ENCODE measurements at regions not wholly inside any gene's neighbourhood (a gene's known extent, or its start where the extent isn't known, plus 50 kb on each side); places are given as distances from the start of the nearest gene placed in this dataset.

DNA sequence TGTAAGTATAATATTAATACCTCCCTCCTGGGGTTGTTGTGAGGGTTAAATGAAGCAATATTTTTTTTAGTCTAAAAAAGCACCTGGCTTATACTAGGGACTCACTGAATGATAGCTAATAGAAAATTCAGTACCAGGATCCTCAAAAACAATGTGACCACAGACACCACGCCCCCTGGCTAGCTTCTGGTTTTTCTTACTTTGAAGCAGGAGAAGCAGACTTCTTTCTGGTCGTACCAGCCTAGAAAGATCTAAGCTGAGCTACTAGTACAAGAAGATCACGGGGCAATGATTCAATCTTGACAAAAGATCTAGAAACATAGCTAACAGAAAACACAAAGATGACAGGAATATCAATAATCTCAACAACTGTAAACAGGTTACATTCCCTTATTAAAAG lies 218.5 kb upstream of the SLC30A5 start:
- no peaks in the 10 kb centered on the region for H3K9me3 ChIP-seq (ENCODE audit: control insufficient read depth, insufficient read depth, low read depth, low read length)
- TF ChIP-seq ZFP69B (tag by site-specific recombination; IDR thresholded peaks at IDR 0.05) (no peak), HOXA7 (CRISPR knock-in tag; IDR thresholded peaks at IDR 0.05; ENCODE audit: borderline replicate concordance) (no peak), KLF7 (tag by site-specific recombination; IDR thresholded peaks at IDR 0.05; ENCODE audit: borderline replicate concordance) (no peak)
- no peak overlapping the region for H3K4me3 ChIP-seq (ENCODE audit: low read depth, low read length)
- CTCF ChIA-PET, result interaction anchor here (0.5 to 0.6 kb wide), 3 partner anchors 75 to 185 kb away, joined by 3 read pairs; no protein-coding TSS in a partner anchor
- H3K27ac ChIP-seq (ENCODE audit: extremely low read depth, low read depth, low read length), result no peak overlapping the region
- H3K36me3 ChIP-seq (ENCODE audit: control insufficient read depth in 2 of 2, insufficient read depth in 1 of 2, low read length in 2 of 2), result no peaks in the 10 kb centered on the region
- POLR2A ChIA-PET, result no interaction called here
- peaks cover 2% of the 10 kb centered on the region; the same call in 1 of the 2 replicates for H3K4me1 ChIP-seq (ENCODE audit: control insufficient read depth, insufficient read depth, low read length)

- Histone ChIP-seq H3K9me3 (ENCODE audit: control insufficient read depth, insufficient read depth, low read depth, low read length) (no peaks in the 10 kb centered on the region), H3K27ac (ENCODE audit: extremely low read depth, low read depth, low read length) (no peak overlapping the region), H3K36me3 (ENCODE audit: control insufficient read depth in 2 of 2, insufficient read depth in 1 of 2, low read length in 2 of 2) (no peaks in the 10 kb centered on the region), H3K4me3 (ENCODE audit: low read depth, low read length) (no peak overlapping the region), H3K4me1 (ENCODE audit: control insufficient read depth, insufficient read depth, low read length) (no peaks in the 10 kb centered on the region)
- POLR2A ChIA-PET, result interaction anchor here (0.6 kb wide), 1 partner anchor 19 kb away, joined by 3 read pairs; no protein-coding TSS in a partner anchor
- TF ChIP-seq ZNF449 (tag by site-specific recombination; IDR thresholded peaks at IDR 0.05) (peak; percentile 58; the same call in 1 of the 2 replicates), SCRT2 (tag by site-specific recombination; IDR thresholded peaks at IDR 0.05) (no peak)
- CTCF ChIA-PET, result interaction anchor here (0.5 to 0.6 kb wide), 2 partner anchors 10 to 1709 kb away, joined by 3 to 5 read pairs; no protein-coding TSS in a partner anchor
Measured at GRCh38 chr5:68883436-68883835, 210.4 kb upstream of the SLC30A5 start.

DNA sequence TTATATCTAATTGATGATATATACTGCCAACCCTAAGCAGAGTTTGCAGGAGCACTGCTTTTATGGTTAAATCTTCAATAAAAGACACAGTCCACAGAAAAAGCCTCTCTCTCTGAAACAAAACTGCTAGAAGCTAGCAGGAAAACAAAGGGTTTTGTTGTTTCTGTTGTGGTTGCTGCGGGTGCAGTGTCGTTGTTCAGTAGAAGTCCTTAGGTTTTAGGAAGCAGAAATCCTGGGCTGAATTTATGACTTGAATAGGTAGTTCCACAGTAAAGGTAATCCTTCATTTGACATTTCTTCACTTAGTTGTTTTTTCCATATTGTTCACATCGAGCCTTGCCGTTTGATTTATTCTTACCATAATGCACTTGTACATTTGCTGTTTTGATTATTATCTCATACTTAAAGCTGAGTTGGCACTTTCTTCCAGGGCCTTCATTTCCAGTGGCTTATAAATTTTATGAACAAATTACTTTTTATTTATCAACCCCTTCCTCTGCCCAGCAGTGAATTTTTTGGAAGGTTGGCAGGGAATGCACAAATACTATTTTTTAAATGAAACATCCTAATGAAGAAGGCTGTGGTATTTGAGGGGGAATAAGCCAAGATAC lies 209.6 kb upstream of the SLC30A5 start:
- CTCF ChIA-PET, result interaction anchor here (0.6 to 1.6 kb wide), 3 partner anchors 9 to 20 kb away, joined by 3 to 5 read pairs (median 5); no protein-coding TSS in a partner anchor
- no peak overlapping the region for H3K27ac ChIP-seq (ENCODE audit: extremely low read depth, low read depth, low read length)

More for the DNA sequence above, 209.6 kb upstream of the SLC30A5 start:
- H3K9me3 ChIP-seq (ENCODE audit: control insufficient read depth, insufficient read depth, low read depth, low read length), result no peaks in the 10 kb centered on the region
- no peak overlapping the region for H3K4me3 ChIP-seq (ENCODE audit: low read depth, low read length)
- POLR2A ChIA-PET, result interaction anchor here (0.6 kb wide), 1 partner anchor 18 kb away, joined by 3 read pairs; no protein-coding TSS in a partner anchor
- no peak for TF ChIP-seq HOXC10 (CRISPR knock-in tag; IDR thresholded peaks at IDR 0.05)
- TF ChIP-seq ZFP37 (tag by site-specific recombination; IDR thresholded peaks at IDR 0.05), result no peak
- TF ChIP-seq, protein P1, sequence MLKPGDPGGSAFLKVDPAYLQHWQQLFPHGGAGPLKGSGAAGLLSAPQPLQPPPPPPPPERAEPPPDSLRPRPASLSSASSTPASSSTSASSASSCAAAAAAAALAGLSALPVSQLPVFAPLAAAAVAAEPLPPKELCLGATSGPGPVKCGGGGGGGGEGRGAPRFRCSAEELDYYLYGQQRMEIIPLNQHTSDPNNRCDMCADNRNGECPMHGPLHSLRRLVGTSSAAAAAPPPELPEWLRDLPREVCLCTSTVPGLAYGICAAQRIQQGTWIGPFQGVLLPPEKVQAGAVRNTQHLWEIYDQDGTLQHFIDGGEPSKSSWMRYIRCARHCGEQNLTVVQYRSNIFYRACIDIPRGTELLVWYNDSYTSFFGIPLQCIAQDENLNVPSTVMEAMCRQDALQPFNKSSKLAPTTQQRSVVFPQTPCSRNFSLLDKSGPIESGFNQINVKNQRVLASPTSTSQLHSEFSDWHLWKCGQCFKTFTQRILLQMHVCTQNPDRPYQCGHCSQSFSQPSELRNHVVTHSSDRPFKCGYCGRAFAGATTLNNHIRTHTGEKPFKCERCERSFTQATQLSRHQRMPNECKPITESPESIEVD (tag by site-specific recombination; IDR thresholded peaks at IDR 0.05), result no peak
- TF ChIP-seq ZNF449 (tag by site-specific recombination; IDR thresholded peaks at IDR 0.05), result no peak
- no peak for TF ChIP-seq YY2 (tag by site-specific recombination; IDR thresholded peaks at IDR 0.05)
- no peak for TF ChIP-seq SALL2 (tag by site-specific recombination; IDR thresholded peaks at IDR 0.05; ENCODE audit: borderline replicate concordance)
- TF ChIP-seq ZNF768 (tag by site-specific recombination; IDR thresholded peaks at IDR 0.05), result no peak
- no peak for TF ChIP-seq ZNF658 (tag by site-specific recombination; IDR thresholded peaks at IDR 0.05)
- no peak for TF ChIP-seq ZNF48 (tag by site-specific recombination; IDR thresholded peaks at IDR 0.05)
- TF ChIP-seq, protein P2, sequence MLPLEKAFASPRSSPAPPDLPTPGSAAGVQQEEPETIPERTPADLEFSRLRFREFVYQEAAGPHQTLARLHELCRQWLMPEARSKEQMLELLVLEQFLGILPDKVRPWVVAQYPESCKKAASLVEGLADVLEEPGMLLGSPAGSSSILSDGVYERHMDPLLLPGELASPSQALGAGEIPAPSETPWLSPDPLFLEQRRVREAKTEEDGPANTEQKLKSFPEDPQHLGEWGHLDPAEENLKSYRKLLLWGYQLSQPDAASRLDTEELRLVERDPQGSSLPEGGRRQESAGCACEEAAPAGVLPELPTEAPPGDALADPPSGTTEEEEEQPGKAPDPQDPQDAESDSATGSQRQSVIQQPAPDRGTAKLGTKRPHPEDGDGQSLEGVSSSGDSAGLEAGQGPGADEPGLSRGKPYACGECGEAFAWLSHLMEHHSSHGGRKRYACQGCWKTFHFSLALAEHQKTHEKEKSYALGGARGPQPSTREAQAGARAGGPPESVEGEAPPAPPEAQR (tag by site-specific recombination; IDR thresholded peaks at IDR 0.05), result no peak
- no peak for TF ChIP-seq ZNF776 (tag by site-specific recombination; IDR thresholded peaks at IDR 0.05; ENCODE audit: borderline replicate concordance)
- TF ChIP-seq ZNF16 (tag by site-specific recombination; IDR thresholded peaks at IDR 0.05; ENCODE audit: low read depth), result no peak
- no peak for TF ChIP-seq ZNF214 (tag by site-specific recombination; IDR thresholded peaks at IDR 0.05; ENCODE audit: borderline replicate concordance)
- TF ChIP-seq, protein P3, sequence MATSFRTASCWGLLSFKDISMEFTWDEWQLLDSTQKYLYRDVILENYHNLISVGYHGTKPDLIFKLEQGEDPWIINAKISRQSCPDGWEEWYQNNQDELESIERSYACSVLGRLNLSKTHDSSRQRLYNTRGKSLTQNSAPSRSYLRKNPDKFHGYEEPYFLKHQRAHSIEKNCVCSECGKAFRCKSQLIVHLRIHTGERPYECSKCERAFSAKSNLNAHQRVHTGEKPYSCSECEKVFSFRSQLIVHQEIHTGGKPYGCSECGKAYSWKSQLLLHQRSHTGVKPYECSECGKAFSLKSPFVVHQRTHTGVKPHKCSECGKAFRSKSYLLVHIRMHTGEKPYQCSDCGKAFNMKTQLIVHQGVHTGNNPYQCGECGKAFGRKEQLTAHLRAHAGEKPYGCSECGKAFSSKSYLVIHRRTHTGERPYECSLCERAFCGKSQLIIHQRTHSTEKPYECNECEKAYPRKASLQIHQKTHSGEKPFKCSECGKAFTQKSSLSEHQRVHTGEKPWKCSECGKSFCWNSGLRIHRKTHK (tag by site-specific recombination; IDR thresholded peaks at IDR 0.05), result no peak
- TF ChIP-seq SCRT2 (tag by site-specific recombination; IDR thresholded peaks at IDR 0.05), result no peak
- TF ChIP-seq ZXDB (tag by site-specific recombination; IDR thresholded peaks at IDR 0.05), result no peak
- TF ChIP-seq ZNF221 (tag by site-specific recombination; IDR thresholded peaks at IDR 0.05; ENCODE audit: borderline replicate concordance), result no peak
- H3K36me3 ChIP-seq (ENCODE audit: control insufficient read depth in 2 of 2, insufficient read depth in 1 of 2, low read length in 2 of 2), result no peaks in the 10 kb centered on the region
- H3K4me1 ChIP-seq (ENCODE audit: control insufficient read depth, insufficient read depth, low read length), result no peaks in the 10 kb centered on the region
